ENCODE measurements at regions not wholly inside any gene's neighbourhood (a gene's known extent, or its start where the extent isn't known, plus 50 kb on each side); places are given as distances from the start of the nearest gene placed in this dataset.
A peak's percentile ranks its signal among the peaks of the same experiment; 100 is the strongest.

DNA sequence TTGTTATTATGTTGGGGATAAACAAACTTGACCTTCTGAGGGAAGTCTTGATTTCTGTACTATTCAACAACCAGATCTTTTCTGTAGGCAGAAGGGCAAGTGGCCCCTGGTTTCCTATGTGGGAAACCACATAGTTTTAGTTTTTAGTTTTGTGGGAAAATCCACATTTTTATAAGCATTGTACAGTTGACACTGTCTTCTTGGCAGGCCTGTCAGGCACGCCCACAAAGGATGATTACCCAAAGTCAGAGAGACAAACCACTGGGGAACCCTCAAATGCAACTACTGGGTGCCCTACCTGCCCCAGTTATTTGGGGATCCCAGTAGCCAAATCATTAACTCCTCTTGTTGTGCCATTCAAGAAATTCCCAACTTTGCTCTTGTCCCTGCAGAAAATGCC, 75.1 kb upstream of the UTY start:
- TF ChIP-seq CTCF (IDR thresholded peaks at IDR 0.05; ENCODE audit: control insufficient read depth, extremely low read depth, insufficient read depth) = no peak
- no peak overlapping the region for H3K4me3 ChIP-seq (ENCODE audit: low read depth, low read length)
- DNase-seq (ENCODE audit: low read depth) = no peak

DNA sequence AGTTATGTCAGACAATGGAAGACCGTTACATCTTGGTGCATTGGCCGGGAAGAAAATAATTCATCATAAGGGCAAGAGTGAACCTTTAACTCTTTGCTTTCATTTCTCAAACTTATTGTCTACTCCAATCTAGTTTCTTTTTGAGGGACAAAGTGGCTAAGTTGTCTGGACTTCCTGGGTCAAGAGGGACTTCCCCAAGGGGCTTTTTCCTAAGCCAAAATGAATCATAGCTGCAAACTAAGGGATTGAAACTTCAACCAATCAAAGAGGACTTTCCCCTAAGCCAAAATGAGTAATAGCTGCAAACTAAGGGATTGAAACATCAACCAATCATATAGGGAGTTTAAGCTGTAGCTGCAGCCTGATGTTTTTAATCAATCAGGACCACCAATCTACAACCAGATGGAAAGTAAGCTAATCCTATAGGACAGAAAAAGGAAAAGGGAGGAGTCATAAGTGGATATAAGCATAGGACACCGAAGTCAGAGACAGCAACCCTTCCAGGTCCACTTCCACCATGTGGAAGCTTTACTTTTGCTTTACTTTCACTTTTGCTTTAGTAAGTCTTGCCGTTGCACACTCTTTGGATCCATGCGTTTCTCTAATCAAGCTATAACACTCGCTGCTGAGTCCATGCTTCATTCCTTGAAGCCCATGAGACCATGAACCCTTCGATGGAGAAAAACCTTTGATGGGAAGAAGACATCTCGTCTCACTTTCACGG, 72.7 kb upstream of the UTY start:
- TF ChIP-seq CTCF (IDR thresholded peaks at IDR 0.05; ENCODE audit: control insufficient read depth, extremely low read depth, insufficient read depth) = no peak
- DNase-seq (ENCODE audit: low read depth) = no peak
- H3K4me3 ChIP-seq (ENCODE audit: low read depth, low read length) = no peak overlapping the region

DNA sequence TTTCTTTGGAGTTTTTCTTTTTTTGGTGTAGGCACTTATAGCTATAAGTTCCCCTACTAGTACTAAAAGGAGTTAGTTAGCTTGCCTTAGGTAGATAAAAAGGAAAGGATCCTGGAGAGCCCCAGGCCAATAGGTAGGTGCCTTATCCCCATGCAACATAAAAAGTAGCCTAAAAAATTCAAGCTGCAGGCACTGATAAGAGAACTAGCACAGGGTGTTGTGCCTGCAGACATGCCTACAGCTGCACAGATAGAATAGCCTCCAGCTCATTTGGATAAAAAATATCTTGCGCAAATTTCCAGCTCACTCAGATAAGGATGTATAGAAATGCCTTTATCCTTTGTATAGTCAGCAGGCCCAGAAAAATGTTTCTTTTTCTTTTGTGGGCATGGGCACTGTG, 71.4 kb upstream of the UTY start:
- TF ChIP-seq CTCF (IDR thresholded peaks at IDR 0.05; ENCODE audit: control insufficient read depth, extremely low read depth, insufficient read depth) = no peak
- DNase-seq (ENCODE audit: low read depth) = no peak
- H3K4me3 ChIP-seq (ENCODE audit: low read depth, low read length) = no peak overlapping the region

DNA sequence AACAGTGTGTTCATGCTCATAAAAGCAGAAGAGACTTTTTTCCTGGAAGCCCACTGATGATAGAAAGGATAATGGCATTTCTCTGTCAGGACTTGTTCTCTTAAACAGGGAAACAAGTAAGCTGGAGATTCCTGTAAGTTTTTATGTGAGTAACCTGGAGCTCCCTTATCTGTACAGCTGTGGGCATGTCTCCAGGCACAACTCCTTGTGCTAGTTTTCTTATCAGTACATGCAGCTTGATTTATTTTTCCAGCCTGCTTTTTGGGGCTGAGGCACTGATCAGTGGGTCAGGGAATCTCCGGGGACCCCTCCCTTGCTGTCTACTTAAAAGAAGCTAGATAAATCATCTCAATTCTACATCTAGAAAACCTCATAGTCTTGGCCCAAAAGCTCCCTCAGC, 64.7 kb upstream of the UTY start:
- no peak overlapping the region for H3K4me3 ChIP-seq (ENCODE audit: low read depth, low read length)
- peak; percentile 26 for DNase-seq (ENCODE audit: low read depth)
- TF ChIP-seq CTCF (IDR thresholded peaks at IDR 0.05; ENCODE audit: control insufficient read depth, extremely low read depth, insufficient read depth) = no peak

DNA sequence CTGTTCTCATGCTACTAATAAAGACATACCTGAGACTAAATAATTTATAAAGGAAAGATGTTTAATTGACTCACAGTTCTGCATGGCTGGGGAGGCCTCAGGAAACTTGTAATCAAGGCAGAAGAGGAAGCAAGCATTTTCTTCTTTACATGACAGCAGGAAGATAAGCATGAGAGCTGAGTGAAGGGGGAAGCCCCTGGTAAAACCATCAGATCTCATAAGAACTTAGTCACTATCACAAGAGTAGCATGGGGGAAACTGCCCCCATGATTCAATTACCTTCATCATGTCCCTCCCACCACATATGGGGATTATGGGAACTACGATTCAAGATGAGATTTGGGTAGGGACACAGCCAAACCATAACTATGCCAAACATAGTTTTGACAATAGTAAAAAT, 58.1 kb upstream of the UTY start:
- no peak for TF ChIP-seq CTCF (IDR thresholded peaks at IDR 0.05; ENCODE audit: control insufficient read depth, extremely low read depth, insufficient read depth)
- DNase-seq (ENCODE audit: low read depth) = no peak
- H3K4me3 ChIP-seq (ENCODE audit: low read depth, low read length) = no peak overlapping the region

Measured in LNCaP clone FGC (cell line).